ENCODE measurements at regions not wholly inside any gene's neighbourhood (a gene's known extent, or its start where the extent isn't known, plus 50 kb on each side); places are given as distances from the start of the nearest gene placed in this dataset.

DNA sequence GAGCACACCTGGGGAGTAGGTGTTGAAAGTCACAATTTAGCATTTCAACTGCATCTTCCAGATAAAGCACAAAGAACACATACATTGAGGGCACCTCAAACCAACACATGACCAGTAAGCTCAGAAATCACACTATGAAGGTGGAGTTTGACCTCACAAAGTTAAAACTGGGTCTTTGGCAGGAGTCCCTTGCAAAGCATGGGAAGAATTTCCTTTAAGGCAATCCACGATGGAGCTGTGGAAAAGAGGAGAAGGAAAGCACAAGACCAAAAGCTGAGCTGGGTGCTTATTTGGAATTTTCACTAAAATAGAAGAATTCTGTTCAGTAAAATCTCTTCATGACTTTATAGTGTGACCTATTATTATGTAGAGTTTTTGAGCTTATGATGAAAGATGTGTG, 212.9 kb upstream of the APCDD1 start:
- no peaks in the 10 kb centered on the region; the same call in 1 of the 2 replicates for H3K9me2 ChIP-seq (ENCODE audit: insufficient read depth)
- TF ChIP-seq CEBPB (IDR thresholded peaks at IDR 0.05; ENCODE audit: low read depth) (no peak), CBX3 (IDR thresholded peaks at IDR 0.05; ENCODE audit: low read depth) (no peak), ELF1 (IDR thresholded peaks at IDR 0.05; ENCODE audit: borderline replicate concordance, low read depth) (no peak), RAD21 (IDR thresholded peaks at IDR 0.05; ENCODE audit: low read depth) (no peak), TCF7L2 (IDR thresholded peaks at IDR 0.05; ENCODE audit: borderline replicate concordance, extremely low read depth, insufficient read depth, insufficient read length) (no peak), YY1 (IDR thresholded peaks at IDR 0.05; ENCODE audit: extremely low read depth, insufficient replicate concordance, low read depth, low read length) (no peak), SP1 (IDR thresholded peaks at IDR 0.05; ENCODE audit: low read depth) (no peak), SIN3A (IDR thresholded peaks at IDR 0.05; ENCODE audit: low read depth) (no peak), POLR2AphosphoS5 (IDR thresholded peaks at IDR 0.05; ENCODE audit: low read depth, low read length) (no peak), ZFX (IDR thresholded peaks at IDR 0.05) (no peak), EZH2phosphoT487 (IDR thresholded peaks at IDR 0.05; ENCODE audit: borderline replicate concordance) (no peak), EZH2 (IDR thresholded peaks at IDR 0.05) (no peak), JUND (IDR thresholded peaks at IDR 0.05) (no peak), ZNF274 (IDR thresholded peaks at IDR 0.05; ENCODE audit: low read depth, low read length) (no peak), FOSL1 (IDR thresholded peaks at IDR 0.05; ENCODE audit: low read depth) (no peak)
- TF ChIP-seq, protein P1, sequence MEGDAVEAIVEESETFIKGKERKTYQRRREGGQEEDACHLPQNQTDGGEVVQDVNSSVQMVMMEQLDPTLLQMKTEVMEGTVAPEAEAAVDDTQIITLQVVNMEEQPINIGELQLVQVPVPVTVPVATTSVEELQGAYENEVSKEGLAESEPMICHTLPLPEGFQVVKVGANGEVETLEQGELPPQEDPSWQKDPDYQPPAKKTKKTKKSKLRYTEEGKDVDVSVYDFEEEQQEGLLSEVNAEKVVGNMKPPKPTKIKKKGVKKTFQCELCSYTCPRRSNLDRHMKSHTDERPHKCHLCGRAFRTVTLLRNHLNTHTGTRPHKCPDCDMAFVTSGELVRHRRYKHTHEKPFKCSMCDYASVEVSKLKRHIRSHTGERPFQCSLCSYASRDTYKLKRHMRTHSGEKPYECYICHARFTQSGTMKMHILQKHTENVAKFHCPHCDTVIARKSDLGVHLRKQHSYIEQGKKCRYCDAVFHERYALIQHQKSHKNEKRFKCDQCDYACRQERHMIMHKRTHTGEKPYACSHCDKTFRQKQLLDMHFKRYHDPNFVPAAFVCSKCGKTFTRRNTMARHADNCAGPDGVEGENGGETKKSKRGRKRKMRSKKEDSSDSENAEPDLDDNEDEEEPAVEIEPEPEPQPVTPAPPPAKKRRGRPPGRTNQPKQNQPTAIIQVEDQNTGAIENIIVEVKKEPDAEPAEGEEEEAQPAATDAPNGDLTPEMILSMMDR (IDR thresholded peaks at IDR 0.05 in 2 of 3, conservative IDR thresholded peaks at IDR 0.05 in 1 of 3; ENCODE audit: borderline replicate concordance in 1 of 3, insufficient read depth in 1 of 3, low read depth in 2 of 3, low read length in 2 of 3): no peak
- TF ChIP-seq, protein P2, sequence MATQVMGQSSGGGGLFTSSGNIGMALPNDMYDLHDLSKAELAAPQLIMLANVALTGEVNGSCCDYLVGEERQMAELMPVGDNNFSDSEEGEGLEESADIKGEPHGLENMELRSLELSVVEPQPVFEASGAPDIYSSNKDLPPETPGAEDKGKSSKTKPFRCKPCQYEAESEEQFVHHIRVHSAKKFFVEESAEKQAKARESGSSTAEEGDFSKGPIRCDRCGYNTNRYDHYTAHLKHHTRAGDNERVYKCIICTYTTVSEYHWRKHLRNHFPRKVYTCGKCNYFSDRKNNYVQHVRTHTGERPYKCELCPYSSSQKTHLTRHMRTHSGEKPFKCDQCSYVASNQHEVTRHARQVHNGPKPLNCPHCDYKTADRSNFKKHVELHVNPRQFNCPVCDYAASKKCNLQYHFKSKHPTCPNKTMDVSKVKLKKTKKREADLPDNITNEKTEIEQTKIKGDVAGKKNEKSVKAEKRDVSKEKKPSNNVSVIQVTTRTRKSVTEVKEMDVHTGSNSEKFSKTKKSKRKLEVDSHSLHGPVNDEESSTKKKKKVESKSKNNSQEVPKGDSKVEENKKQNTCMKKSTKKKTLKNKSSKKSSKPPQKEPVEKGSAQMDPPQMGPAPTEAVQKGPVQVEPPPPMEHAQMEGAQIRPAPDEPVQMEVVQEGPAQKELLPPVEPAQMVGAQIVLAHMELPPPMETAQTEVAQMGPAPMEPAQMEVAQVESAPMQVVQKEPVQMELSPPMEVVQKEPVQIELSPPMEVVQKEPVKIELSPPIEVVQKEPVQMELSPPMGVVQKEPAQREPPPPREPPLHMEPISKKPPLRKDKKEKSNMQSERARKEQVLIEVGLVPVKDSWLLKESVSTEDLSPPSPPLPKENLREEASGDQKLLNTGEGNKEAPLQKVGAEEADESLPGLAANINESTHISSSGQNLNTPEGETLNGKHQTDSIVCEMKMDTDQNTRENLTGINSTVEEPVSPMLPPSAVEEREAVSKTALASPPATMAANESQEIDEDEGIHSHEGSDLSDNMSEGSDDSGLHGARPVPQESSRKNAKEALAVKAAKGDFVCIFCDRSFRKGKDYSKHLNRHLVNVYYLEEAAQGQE (IDR thresholded peaks at IDR 0.05; ENCODE audit: low read depth): no peak
- TF ChIP-seq, protein P3, sequence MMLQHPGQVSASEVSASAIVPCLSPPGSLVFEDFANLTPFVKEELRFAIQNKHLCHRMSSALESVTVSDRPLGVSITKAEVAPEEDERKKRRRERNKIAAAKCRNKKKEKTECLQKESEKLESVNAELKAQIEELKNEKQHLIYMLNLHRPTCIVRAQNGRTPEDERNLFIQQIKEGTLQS (IDR thresholded peaks at IDR 0.05): no peak
- TF ChIP-seq, protein P4, sequence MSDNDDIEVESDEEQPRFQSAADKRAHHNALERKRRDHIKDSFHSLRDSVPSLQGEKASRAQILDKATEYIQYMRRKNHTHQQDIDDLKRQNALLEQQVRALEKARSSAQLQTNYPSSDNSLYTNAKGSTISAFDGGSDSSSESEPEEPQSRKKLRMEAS (IDR thresholded peaks at IDR 0.05): no peak
- TF ChIP-seq, protein P5, sequence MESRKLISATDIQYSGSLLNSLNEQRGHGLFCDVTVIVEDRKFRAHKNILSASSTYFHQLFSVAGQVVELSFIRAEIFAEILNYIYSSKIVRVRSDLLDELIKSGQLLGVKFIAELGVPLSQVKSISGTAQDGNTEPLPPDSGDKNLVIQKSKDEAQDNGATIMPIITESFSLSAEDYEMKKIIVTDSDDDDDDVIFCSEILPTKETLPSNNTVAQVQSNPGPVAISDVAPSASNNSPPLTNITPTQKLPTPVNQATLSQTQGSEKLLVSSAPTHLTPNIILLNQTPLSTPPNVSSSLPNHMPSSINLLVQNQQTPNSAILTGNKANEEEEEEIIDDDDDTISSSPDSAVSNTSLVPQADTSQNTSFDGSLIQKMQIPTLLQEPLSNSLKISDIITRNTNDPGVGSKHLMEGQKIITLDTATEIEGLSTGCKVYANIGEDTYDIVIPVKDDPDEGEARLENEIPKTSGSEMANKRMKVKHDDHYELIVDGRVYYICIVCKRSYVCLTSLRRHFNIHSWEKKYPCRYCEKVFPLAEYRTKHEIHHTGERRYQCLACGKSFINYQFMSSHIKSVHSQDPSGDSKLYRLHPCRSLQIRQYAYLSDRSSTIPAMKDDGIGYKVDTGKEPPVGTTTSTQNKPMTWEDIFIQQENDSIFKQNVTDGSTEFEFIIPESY (IDR thresholded peaks at IDR 0.05; ENCODE audit: extremely low read depth, insufficient replicate concordance, low read length): no peak
- H2AFZ ChIP-seq (ENCODE audit: low read depth, low read length, poor library complexity, severe bottlenecking): no peak overlapping the region
- no peaks in the 10 kb centered on the region for H3K9me3 ChIP-seq (ENCODE audit: control insufficient read depth in 1 of 2, insufficient read depth in 1 of 2, low read depth in 1 of 2, low read length in 2 of 2)
- H3K27ac ChIP-seq (ENCODE audit: low read depth, low read length): no peak overlapping the region
- ChIA-PET RAD21 (ENCODE audit: low non-redundant PET in 1 of 2, low total read pairs in 2 of 2, uncharacterized antibody in 2 of 2, unreplicated experiment in 2 of 2) (no interaction called here), POLR2A (no interaction called here), CTCF (no interaction called here)
- no peak for DNase-seq (ENCODE audit: low read depth, low spot score)
- H3K27me3 ChIP-seq (ENCODE audit: insufficient read depth, low read length): peaks cover 5% of the 10 kb centered on the region; the same call in 1 of the 2 replicates
- H3K4me1 ChIP-seq (ENCODE audit: control insufficient read depth in 1 of 2, insufficient read depth in 2 of 2, low read length in 2 of 2): no peaks in the 10 kb centered on the region
- ATAC-seq: no peak
- no peaks in the 10 kb centered on the region for H3K36me3 ChIP-seq (ENCODE audit: control insufficient read depth in 1 of 2, insufficient read depth in 2 of 2, low read length in 2 of 2)
- H4K20me1 ChIP-seq (ENCODE audit: insufficient read depth): no peaks in the 10 kb centered on the region
- H3K79me2 ChIP-seq (ENCODE audit: insufficient read depth, low read length): no peaks in the 10 kb centered on the region
- no peak overlapping the region for H3K9ac ChIP-seq (ENCODE audit: low read length)
- no peak overlapping the region for H3K4me3 ChIP-seq (replicated peaks in 1 of 2; ENCODE audit: low read depth in 1 of 2, low read length in 2 of 2)
- no TSS peak for BruUV-seq (replicated peaks)
- no peak overlapping the region for H3K4me2 ChIP-seq (ENCODE audit: low read length)
- intact Hi-C loops (cut with micrococcal nuclease): no loop called here

Measured in HCT116 (cell line).